WI38 (cell line): ENCODE measurements at regions not wholly inside any gene's neighbourhood (a gene's known extent, or its start where the extent isn't known, plus 50 kb on each side); places are given as distances from the start of the nearest gene placed in this dataset.
"Not testable (repeated sequence)": the region's sequence is repeated elsewhere in the genome, so short reads cannot be mapped to it uniquely, and the experiment has no call there.

Experiments
- H3K4me3 ChIP-seq: 2 replicates; pipeline ENCODE4 v1.5.1; 2011; ENCODE audit warnings: low read depth, mild to moderate bottlenecking, control low read depth, low read length
- CTCF ChIP-seq: IDR thresholded peaks from 2 replicates; pipeline ENCODE4 v1.5.1; 2012; ENCODE audit warnings: low read depth, mild to moderate bottlenecking, control low read depth, low read length

DNA sequence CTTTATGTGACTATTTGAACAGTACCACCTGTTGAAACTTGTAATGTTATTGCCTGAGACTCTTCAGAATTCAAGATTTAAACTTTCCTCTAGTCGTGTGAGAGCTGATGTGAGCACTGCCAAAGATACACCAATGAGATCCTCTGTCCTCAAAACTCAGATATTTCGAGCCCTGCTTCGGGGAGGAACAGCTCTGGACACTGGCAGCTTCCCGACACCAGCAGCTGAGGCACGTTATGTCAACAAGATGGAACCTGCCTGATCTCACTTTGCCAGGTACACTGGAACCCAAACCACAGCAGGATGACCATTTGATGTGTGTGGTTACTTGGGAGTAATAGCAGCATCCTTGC is 319.9 kb upstream of the RBMS1 start:
- TF ChIP-seq CTCF: no peak
- no peak overlapping the region for H3K4me3 ChIP-seq

- TF ChIP-seq CTCF: no peak
- H3K4me3 ChIP-seq: no peak overlapping the region
Observed at GRCh38 chr2:160816916-160817499, 323.4 kb upstream of the RBMS1 start.

DNA sequence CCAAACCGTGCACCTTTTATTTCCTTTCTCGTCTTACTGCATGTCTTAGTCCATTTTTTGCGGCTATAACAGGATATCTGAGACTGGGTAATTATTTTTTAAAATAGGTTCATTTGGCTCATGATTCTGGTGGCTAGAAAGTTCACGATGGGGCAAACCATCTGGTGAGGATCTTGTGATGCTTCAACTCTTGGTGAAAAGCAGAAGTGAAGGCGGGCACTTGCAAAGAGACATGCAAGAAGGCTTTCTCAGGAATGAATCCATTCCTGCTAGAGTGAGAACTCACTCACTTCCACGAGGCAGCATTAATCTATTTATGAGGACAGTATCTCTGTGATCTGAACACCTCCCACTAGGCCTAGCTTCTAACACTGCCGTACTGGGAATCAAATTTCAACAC is 327.1 kb upstream of the RBMS1 start:
- no peak for TF ChIP-seq CTCF
- no peak overlapping the region for H3K4me3 ChIP-seq

DNA sequence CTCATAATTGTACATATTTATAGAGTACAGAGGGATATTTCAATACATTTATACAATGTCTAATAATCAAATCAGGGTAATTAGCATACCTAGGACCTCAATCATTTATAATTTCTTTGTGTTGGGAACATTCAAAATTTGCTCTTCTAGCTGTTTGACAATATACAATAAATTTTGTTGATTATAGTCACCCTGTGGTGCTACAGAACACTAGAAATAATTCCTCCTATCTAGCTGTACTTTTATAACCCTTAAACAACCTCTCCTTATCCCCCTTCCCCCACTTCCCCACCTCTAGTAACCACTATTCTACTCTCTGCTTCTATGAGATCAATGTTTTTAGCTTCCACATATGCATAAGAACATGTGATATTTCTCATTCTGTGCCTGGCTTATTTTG is 328.4 kb upstream of the RBMS1 start:
- no peak overlapping the region for H3K4me3 ChIP-seq
- TF ChIP-seq CTCF: no peak

- no peak overlapping the region for H3K4me3 ChIP-seq
- TF ChIP-seq CTCF: no peak
Observed at GRCh38 chr2:160825433-160825832, 331.8 kb upstream of the RBMS1 start.

GRCh38 chr2:160826496-160826895 is 332.9 kb upstream of the RBMS1 start:
- TF ChIP-seq CTCF: no peak
- no peak overlapping the region for H3K4me3 ChIP-seq

DNA sequence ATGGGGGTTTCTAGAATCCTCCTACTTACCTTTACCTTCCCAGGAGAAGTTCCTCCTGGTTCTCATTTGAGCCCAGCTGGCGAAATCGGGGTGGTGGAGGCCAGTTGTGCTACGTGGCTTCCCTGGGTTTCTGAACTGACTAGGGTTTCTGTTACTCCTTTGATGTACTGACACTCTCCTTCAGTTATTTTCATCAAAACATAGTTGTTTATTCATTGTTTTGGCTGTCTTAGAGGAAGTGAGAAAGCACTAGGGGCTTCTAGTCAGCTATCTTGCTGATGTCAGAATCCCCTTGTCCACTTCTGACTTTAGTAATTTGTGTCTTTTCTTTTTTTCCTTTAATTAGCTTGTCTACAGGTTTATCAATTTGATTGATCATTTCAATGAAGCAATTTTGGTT is 332.2 kb upstream of the TANK start:
- no peak overlapping the region for H3K4me3 ChIP-seq
- no peak for TF ChIP-seq CTCF

- H3K4me3 ChIP-seq: not testable (repeated sequence)
Observed at GRCh38 chr2:160832381-160832780, 327.8 kb upstream of the TANK start.
